SHP77 treated with DMSO at 0.1 percent for 48 hours (cell line): ENCODE measurements at regions not wholly inside any gene's neighbourhood (a gene's known extent, or its start where the extent isn't known, plus 50 kb on each side); places are given as distances from the start of the nearest gene placed in this dataset.

Experiments
- DNase-seq: peaks from one replicate; lab custom pipeline; 2025; lab: John Stamatoyannopoulos, UW

DNA sequence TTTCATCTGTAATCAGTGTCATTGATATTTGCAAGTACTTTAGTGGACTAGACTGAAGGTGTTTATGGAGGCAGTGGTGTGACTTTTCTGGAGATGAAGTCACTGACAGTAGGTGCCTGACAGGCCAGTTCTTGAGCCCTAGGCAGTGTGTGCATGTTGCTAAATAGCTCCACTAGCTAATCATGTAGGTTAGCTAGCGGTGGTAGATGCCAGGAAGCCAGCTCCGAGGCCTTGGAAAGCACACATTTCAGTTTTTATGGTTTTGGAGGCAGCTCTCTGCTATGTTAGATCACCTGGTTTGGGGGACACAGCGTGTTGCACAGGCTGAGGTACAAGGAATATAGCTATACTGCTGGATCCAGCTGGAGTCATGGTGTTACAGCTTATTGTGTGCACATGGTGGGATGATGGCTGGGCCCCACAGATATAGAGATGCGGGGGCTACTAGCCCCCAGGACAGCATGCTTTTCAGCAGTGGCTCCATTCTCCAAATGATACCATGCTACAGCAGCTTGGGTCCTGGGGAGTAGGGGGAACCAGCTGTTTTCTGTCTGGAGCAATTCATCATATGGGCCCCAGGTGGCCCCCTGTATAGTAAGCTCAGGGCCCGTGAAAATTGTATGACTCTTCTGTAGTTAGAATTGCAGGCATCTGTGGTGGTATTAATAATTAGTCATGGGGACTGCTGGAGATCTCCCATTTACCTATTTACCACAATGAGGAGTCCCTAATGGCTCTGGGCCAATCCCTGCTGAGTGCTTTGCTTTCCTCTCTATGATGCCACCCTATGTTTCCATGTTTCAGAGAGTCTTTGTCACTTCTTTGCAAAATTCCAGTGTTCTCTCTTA, 367.2 kb upstream of the LMO3 start:
- no peak for DNase-seq

DNA sequence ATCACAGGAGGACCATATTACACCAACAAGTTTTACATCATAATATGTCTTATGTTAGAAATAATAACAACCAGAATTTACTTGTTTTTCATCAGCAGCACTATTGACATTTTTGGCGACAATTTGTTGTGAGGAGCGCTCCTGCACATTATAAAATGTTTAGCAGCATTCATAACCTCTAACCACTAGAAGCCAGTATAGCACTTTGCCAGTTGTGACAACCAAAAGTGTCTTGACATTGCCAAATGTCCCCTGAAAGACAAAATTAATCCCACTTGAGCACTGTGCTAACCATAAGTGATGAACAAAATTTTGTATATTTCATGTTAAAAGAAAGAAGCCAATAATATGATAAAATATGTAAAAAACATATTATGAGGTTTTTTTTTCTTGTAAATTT, 356.9 kb upstream of the LMO3 start:
- no peak for DNase-seq

DNA sequence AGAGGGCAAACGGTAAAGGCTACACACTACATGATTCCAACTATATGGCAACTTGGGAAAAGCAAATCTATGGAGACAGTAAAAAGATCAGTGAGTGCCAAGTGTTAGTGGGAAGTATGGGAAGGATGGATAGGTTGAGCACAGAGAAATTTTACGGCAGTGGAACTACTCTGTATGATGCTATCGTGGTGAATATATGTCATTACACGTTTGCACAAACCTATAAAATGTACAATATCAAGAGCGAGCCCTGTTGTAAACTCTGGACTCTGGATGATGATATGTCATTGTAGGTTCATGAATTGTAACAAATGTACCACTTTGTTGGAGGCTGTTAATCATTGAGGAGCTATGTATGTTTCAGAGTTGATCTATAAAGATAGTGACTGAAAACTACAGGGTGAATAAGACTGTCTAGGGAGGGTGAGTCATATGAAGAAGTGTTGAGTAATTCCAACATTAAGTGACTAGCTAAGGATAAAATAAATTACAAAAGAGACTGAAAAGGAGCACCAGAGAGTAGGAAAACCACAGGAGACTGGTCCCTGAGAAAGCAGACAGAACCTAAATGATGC, 349.2 kb upstream of the LMO3 start:
- DNase-seq: no peak

DNA sequence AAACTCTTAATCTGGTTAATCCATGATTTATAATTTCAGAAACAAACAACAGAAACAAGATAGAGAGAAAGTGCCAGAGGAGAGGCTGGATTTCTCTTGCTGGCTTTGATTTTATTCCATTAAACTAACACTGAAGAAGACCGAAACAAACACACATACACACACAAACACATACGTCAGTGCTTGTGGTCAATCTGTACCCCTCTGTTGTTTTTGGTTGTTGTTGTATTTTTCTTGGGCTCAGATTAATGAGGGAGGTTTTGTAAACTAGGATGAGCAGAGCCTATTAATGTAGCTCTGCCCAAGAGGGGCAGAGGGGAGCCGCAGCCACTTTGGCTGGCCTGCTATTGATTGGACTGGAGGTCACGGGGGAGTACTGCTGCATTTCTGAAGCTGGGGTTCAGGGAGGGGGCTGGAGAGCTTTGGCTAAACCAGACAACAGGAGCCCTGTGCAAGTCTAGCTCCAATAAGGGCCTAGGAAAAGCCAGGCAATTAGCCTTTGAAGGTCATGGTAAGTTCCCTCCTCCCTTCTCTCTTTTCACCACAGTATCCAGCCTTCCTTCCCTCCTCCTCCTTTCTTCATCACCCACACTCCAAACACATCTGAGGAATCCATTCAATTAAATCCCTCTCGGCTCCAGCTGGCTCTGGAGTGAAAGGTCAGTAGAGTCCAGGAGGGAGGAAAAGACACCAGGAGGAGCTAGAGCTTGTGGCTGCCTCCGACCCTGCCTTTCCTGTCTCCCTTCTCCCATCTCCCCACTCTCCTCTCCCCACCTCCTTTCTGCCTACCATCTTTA, 344.1 kb upstream of the LMO3 start:
- DNase-seq: no peak

GRCh38 chr12:16949371-16949770, 343.4 kb upstream of the LMO3 start:
- no peak for DNase-seq

GRCh38 chr12:16946704-16947103, 340.7 kb upstream of the LMO3 start:
- no peak for DNase-seq

DNA sequence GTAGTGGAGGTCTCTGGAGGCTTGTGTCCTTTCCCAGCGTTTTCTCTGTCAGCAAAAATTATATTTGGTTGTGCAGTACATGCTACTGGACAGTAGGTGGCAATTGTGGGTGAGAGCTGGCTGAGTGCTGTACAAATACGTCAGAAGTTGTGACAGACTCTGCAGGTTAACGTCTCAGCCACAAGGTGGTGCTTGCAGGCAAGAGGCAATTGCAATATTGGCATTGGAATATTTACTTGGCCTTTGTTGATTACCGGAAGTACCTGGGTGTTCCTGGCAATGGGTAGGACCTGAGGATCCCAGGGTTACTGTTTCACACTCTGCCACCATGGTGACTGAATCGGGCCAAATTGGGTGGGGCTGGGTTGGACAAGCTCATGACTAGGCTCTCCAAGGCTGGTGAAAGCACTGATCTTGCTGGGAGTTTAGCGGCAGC, 333.9 kb upstream of the LMO3 start:
- peak; percentile 11 for DNase-seq

- no peak for DNase-seq
Measured at GRCh38 chr12:16927259-16927658, 321.3 kb upstream of the LMO3 start.

DNA sequence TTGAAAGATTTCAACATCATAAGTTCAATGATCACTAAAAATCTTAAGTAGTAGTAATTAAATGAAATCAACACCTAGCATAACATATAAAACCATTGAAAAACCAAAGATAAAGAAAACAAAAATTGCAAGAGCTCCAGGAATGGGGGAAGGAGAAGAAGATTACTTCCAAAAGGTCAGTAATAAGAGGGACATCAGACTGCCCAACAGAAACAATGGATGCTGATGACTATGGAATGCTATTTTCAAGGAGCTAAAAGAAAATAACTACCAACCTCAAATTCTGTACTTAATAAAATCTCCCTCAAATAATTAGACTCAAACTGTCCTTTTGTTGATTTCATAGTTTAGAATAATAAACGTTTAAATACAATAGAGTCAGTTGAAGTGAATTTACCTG, 314.5 kb upstream of the LMO3 start:
- no peak for DNase-seq

GRCh38 chr12:16919551-16919950, 313.6 kb upstream of the LMO3 start:
- DNase-seq: no peak

- no peak for DNase-seq
Measured at GRCh38 chr12:16914853-16915252, 308.9 kb upstream of the LMO3 start.

- no peak for DNase-seq
Measured at GRCh38 chr12:16913832-16914490, 308.0 kb upstream of the LMO3 start.

GRCh38 chr12:16901946-16902345, 296.0 kb upstream of the LMO3 start:
- no peak for DNase-seq

- DNase-seq: no peak
Measured at GRCh38 chr12:16893426-16893825, 287.5 kb upstream of the LMO3 start.

GRCh38 chr12:16891673-16892072, 285.7 kb upstream of the LMO3 start:
- no peak for DNase-seq

DNA sequence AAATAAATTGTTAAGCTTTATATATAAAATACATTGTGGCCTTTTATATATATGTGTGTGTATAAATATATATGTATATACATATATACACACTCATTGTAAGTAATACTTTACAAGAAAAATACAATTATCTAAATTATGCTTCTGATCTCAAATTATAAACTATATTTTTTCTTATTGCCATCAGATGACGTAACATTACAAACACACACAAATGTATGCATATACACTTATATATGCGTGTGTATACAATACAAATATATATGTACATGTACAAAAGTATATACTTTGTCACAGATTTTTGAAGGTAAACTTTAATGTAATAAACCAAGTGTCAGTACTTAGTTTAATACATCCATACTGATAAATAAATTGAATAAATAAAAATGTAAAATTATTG, 278.9 kb upstream of the LMO3 start:
- no peak for DNase-seq

DNA sequence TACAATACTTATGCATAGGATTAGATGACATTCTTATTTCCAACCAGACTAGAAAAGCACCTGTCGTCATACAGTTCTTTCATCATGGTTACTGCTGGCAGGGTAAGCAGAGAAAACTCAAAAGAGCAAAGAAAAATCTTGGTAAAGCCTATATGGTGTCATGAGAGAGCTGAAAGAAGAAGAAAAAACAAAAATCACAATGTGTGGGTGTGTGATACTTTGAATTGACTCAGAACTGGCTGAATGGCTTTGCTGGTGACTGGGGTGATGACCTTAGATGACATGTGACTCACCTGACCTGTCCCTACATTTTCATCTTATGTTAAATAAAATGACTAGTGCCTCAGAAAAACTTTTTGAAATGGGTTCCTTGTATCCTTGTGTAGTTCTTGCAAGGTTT, 278.1 kb upstream of the LMO3 start:
- DNase-seq: no peak

- no peak for DNase-seq
Measured at GRCh38 chr12:16881986-16882570, 276.1 kb upstream of the LMO3 start.

DNA sequence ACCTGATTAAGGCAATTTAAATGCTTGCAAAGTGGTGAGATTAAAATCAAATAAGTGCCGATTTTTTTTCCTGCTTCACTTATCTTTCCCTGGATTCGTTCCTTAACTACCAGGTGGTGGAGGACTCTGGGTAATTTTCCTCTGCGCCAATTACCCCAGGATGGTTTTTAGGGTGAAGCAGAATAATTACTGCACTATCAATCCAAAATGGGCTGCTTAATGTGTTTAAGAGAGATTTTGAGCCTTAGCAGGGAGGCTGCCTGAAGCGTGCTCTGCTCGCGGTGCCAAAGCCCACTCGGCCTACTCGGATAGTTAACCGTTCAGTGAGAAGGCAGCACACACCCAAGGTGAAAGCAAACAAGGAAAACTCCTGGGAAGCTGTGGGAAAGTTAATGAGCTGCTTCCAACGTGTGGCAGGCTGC, 274.9 kb upstream of the LMO3 start:
- no peak for DNase-seq

GRCh38 chr12:16870845-16871244, 264.9 kb upstream of the LMO3 start:
- DNase-seq: no peak

GRCh38 chr12:16863742-16864141, 257.8 kb upstream of the LMO3 start:
- DNase-seq: no peak

- DNase-seq: no peak
Measured at GRCh38 chr12:16857456-16857923, 251.5 kb upstream of the LMO3 start.
